Left colon (tissue), 2 donors: ENCODE measurements at regions not wholly inside any gene's neighbourhood (a gene's known extent, or its start where the extent isn't known, plus 50 kb on each side); places are given as distances from the start of the nearest gene placed in this dataset.

Experiments used
- ATAC-seq: fragments of 200-7000 bp; cut with Tn5 transposase; one replicate; pipeline ENCODE4 v1.9.1; 2020; ENCODE audit warnings: mild to moderate bottlenecking, moderate library complexity
- DNase-seq, 2 donors: peaks; one replicate each; pipeline ENCODE4 v3.0.0-alpha.2; 2020
- intact Hi-C, 2 donors: fragments of 100-400 bp; cut with DNase I in 1 of 2; cut with micrococcal nuclease in 1 of 2; formaldehyde crosslinking; loops; one replicate each; pipeline versions ENCODE4 v1.11.2 to v1.14.0; 2022; cut with DNase I, micrococcal nuclease
- donor health status: DM: no; HTN: no; CAD: no.
- donor health status: DM: yes; HTN: yes; CAD: no.

GRCh38 chr2:9767656-9768281 is 75.5 kb upstream of the TAF1B start:
- intact Hi-C loops: no loop called here
- DNase-seq: no peak
- no peak for ATAC-seq

DNA sequence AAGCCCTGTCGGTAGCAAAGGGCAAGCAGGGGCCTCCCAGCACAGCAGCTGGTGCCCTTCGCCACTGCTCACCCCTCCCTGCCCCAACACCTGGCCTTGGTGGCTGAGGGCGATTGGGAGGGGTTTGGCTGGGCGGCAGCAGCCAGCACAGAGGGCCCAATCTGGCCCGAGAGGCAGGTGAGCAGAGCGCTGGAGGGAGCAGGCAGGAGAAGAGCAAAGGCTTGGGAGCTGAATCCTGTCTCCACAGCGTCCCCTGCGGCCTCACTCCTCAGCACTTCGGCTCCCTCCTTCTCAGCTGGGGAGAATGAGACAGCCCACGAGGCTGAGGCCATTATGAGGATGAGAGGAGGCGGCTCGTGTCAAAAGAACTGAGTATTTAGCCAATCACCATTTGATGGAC is 74.9 kb upstream of the TAF1B start:
- ATAC-seq (peak; percentile 74), DNase-seq (peak; percentile 43 to 76)
- intact Hi-C loops: no loop called here

GRCh38 chr2:9769171-9770005 is 73.9 kb upstream of the TAF1B start:
- no peak for DNase-seq
- no peak for ATAC-seq
- intact Hi-C loops: no loop called here

GRCh38 chr2:9770006-9770307 is 73.3 kb upstream of the TAF1B start:
- intact Hi-C loops: no loop called here
- ATAC-seq: no peak
- DNase-seq: no peak

DNA sequence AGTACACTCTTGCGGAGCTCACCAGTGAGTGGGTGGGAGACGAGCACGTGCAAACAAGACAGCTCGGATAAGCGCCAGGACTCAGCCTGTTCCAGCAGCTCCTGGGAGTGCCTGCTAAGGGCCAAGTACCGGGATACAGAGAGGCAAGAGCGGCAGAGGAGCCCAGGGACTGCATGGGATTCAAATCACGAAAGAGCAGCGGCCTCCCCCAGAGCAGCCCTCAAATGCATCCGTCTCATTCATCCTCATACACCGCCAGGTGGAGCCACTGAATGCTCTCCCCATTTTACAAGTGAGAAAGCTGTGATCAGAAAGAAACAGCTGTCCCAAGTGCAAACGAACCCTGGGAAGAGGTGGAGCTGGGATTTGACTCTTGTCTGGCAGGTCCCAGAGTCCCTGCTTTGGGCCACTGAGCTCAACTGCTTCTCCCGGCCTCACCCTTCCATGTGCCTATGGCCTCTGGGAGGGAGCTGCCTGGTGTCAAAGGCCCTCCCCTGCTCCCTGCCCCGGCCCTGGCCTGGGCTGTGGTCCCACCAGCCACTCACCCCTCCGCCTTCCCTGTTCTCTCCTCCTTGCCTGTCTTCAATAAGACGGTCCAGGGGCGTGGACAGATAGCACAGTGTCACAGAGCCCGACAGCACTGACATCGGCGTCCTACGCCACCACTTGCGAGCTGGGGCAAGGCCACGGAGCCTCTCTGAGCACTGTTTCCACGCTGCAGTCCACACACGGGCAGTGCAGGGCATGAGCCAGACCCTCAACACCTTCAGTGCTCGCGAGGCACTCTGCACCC is 72.8 kb upstream of the TAF1B start:
- intact Hi-C loops: no loop called here
- ATAC-seq (peak; percentile 60), DNase-seq (peak; percentile 51 to 82)

DNA sequence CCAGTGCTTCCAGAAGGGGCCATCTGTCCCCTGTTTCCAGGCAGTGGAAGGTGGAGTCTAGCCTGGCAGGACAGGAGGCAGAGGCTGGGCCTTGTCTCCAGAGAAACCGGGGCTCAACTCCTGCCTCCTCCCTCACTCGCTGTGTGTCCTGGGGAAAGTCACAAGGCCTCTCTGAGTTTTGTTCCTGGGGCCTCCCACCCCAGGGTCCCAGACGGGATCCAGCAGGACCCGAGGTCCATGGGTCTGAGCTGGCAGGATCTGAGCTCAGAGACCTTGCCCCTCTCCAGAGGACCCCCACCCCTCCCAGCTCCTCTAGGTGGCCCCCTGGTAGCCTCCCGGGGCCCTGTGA is 72.2 kb upstream of the TAF1B start:
- intact Hi-C loops: no loop called here
- DNase-seq: no peak
- no peak for ATAC-seq

DNA sequence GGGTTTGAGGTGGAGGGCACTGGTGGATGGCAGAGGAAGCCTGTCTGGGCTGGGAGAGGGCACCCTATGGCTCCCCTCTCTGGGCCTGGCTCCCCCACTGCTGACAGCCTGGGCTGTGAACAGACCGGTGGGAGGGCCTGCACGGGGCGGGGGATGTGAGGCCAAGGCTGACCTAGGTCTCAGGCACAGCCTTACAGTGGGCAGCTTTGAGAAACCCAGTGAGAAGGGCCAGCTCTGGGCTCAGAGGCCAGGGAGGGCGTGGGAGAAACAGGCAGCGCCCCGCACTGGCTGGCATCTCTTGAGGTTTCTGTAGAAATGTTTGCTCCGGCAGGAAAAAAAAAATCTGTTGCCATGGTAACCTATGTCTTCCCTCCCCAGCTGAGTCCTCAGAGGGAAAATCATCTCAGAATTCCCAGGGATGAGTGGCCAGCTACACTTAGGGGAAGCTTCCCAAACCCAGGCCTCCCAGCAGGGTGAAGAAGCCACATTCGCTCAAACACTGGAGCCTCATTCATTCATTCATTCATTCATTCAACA is 71.7 kb upstream of the TAF1B start:
- no peak for DNase-seq
- ATAC-seq: no peak
- intact Hi-C loops: no loop called here

DNA sequence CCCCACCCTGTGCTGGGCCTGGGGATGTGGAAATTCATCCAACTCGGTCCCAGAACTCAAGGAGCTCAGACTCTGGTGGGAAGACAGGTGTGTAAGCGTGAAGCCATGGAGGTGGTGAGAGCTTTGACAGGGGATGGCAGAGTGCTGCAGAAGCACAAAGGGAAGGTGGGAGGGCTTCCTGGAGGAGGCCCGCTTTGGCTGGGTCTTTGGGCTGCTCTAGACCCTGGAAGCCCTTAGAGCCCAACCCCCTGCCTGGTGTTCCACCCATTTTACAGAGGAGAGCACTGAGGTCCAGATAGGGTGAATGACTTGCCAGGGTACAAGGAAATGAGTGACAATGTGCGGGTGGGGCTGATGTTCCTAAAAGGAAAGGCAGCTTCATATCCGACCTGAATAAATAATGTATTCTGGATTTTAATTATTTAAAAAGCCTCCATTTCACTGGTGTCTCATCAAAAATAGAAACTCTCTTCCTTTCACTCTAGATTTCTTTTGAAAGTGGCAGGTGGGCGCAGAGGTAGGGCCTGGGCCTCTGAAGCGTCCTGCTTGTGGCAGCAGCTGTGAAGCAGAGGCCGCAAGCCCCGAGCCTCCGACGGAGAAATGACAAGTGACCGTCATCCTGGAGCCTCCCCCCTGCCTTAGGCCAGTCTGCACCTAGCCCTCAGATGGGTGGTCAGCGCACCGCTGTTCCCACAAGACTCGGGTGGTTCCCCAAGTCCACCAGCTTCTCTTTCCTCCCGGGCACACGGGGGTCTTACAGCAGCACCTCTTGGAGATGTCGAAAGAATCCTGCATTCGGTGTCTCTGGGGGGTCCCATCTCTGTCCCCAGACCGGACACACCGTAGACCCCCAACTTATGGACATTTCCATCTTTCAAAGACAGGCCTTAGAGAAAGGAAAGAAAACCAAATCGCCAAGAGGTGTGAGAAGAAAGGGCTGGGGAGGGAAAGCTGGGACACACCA is 71.0 kb upstream of the TAF1B start:
- intact Hi-C loops: no loop called here
- DNase-seq (no peak), ATAC-seq (no peak)

- DNase-seq: no peak
- peak; percentile 30 for ATAC-seq
- intact Hi-C loops: no loop called here
These were observed 70.0 kb upstream of the TAF1B start for GRCh38 chr2:9772999-9773902.

GRCh38 chr2:9773903-9774239 is 69.4 kb upstream of the TAF1B start:
- ATAC-seq: peak; percentile 11
- intact Hi-C loops: no loop called here
- no peak for DNase-seq

GRCh38 chr2:9774266-9774665 is 69.0 kb upstream of the TAF1B start:
- intact Hi-C loops: no loop called here
- ATAC-seq (no peak), DNase-seq (no peak)

DNA sequence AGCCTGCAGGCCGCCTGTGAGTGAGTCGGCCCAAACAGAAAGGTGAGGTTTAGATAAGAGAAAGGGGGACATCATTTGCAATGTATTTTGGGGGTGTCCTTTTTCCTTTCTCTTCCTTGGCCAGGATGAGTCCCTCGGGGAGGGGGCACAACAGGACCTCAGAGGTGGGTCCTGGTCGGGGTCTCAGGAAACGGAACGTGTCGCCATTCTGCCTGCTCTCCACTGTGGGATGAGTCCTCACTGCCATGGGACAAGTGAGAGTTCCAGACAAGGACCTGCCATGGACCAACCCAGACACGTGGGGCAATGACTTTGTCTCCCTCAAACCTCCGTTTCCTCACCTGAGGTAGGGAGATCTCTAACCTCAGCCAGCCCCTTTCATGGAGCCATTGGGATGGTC is 67.9 kb upstream of the TAF1B start:
- intact Hi-C loops: no loop called here
- DNase-seq: no peak
- ATAC-seq: no peak

GRCh38 chr2:9775999-9776712 is 67.1 kb upstream of the TAF1B start:
- DNase-seq: no peak
- no peak for ATAC-seq
- intact Hi-C loops: no loop called here

- intact Hi-C loops: no loop called here
- no peak for DNase-seq
- ATAC-seq: no peak
These were observed 66.2 kb upstream of the TAF1B start for GRCh38 chr2:9777081-9777480.

- DNase-seq (peak in 1 of 2 donors; percentile 52), ATAC-seq (peak; percentile 58)
- intact Hi-C loops: no loop called here
These were observed 65.3 kb upstream of the TAF1B start for GRCh38 chr2:9778012-9778411.

DNA sequence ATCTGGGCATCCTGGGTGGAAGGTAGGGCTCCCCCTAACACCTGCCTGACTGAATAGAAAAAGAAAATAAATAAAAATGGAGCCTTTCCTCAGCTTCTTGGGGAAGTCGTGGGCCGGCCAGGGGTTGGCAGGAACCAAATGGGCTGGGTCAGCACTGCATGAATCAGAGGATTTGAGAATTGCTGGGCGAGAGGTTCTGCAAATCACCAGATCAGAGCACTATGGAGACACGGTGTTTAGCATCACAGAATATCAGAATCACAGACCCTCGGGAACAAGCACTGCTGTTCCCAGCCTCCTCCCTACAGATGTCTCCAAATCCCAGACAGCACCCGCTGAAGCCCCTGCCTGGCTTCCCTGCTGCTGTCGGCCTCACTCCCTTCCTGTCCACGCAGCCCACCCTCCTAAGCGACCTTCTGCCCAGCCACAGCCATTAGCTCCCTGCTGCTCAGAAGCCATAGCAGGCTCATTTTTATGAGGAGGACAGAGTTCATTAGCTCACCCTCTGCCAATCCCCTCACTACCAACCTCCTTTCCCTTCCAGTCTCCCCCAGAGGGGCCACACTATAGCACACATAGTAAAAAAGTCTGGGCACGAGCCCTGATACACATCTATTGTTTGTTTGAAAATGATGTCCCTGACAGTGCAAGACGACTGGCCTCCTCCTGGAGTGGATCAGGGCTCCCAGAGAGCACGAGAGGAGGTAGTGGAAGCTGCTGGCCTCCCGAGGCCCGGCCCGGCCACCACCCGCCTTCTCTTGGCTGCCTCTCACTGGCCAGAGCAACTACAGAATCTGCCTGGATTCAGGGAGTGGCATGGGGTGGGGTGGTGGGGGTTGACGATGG is 64.6 kb upstream of the TAF1B start:
- no peak for DNase-seq
- no peak for ATAC-seq
- intact Hi-C loops: no loop called here
